ENCODE measurements at regions not wholly inside any gene's neighbourhood (a gene's known extent, or its start where the extent isn't known, plus 50 kb on each side); places are given as distances from the start of the nearest gene placed in this dataset.

DNA sequence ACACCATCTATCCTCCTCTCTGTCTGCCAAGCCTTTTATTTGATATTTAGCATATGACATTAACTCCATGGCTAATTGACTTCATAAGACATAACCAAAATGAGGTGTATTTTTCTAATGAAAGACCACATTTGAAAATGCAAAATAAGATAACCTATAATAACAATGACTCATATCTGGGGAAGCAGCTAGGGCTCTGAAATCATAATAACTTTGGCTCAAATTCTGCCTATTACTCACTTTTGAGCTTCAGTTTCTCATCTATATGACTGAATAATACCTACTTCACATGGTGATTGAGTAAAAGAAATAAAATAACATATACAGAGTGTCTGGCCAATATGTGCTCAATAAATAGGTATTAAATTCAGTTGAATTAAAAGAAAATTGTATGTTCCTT, 1419.8 kb upstream of the TENM4 start:
- peak; percentile 32 for DNase-seq (ENCODE audit: low read depth)

DNA sequence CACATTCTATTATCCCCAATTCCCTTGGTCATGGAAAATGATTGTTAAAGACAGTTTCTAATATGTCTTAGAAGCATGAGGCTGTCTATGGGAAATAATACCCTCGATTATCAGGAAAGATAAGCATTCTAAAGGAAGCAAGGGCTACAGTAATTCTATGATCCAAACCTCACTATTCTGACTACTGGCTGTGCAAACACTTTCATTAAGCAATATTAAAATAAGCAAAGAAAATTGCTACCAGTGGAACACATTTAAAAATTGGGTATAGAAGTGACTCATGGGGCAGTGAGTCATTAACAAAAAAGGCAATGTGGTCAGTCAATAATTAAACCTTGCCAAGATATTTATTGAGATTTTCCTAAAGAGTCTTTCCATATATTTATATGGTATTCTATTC, 1415.2 kb upstream of the TENM4 start:
- peak; percentile 67 for DNase-seq (ENCODE audit: low read depth)

DNA sequence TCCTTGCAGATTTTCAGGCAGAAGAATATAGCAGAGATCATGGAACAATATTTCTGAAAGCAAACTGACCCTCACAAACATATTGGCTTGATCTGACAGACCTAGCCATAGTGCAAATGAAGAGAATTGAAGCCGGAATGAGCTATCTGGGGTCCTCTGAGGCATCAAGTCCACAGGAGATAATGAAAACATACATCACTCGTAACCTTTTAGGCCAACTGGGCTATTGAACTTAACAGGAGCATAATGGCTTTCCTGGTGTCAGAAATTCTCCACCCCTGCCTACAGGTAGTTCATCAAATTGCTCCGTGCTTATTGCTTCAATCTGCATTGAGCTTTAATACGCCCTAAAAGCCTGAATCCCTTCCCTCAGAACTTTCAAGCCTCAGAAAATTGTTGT, 1414.6 kb upstream of the TENM4 start:
- no peak for DNase-seq (ENCODE audit: low read depth)

DNA sequence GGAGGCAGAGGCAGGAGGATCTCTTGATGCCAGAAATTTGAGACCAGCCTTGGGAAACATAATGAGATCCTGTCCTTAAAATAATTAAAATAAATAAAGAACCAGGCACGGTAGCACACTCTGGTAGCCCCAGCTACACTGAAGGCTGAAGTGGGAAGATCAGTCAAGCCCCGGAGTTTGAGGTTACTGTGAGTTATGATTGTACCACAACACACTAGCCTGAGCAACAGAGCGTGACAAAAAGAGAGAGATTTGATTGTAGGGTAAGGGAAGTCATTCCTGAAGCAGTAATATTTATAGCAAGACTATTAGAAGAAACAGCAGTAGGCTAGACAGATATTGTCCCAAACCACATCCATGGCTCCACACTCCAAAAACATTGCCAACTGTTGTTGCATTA, 1408.4 kb upstream of the TENM4 start:
- DNase-seq (ENCODE audit: low read depth): peak; percentile 27

DNA sequence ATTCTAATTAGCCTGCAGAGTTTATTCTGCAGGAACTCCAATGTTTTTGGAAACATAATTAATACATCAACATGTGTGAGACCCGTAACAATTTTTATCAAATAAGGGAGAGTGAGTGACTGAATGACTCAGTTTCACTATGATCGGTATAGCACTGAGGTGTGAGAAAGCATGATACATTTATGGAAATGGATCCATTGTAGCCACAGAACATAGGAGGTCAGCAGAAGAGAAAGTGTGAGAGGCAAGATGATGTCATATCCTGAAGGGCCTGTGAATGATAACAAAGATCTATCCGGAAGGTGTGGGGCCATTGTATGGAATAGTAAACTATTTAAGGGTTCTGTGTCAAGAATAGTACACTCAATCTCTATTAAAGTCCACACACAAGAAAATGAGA, 1406.1 kb upstream of the TENM4 start:
- no peak for DNase-seq (ENCODE audit: low read depth)

DNA sequence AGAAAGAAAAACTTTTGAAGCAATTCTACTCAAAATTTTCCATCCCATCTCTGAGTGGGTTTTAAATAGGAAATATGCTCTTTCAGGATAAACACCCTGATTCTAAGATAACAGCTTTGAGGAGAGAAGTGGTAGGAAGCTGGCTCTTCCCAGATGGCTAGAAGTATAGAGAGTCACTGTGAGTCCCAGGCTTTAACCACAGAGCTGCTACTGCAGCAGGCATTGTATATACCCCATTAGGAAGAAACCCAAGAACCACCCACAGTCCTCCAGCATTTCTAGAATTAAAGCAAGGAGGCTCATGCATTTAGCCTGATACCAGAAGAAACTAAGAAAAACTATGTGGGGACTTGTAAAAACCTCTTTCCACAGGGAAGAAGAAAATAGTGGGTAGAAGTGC, 1405.6 kb upstream of the TENM4 start:
- DNase-seq (ENCODE audit: low read depth): no peak

DNA sequence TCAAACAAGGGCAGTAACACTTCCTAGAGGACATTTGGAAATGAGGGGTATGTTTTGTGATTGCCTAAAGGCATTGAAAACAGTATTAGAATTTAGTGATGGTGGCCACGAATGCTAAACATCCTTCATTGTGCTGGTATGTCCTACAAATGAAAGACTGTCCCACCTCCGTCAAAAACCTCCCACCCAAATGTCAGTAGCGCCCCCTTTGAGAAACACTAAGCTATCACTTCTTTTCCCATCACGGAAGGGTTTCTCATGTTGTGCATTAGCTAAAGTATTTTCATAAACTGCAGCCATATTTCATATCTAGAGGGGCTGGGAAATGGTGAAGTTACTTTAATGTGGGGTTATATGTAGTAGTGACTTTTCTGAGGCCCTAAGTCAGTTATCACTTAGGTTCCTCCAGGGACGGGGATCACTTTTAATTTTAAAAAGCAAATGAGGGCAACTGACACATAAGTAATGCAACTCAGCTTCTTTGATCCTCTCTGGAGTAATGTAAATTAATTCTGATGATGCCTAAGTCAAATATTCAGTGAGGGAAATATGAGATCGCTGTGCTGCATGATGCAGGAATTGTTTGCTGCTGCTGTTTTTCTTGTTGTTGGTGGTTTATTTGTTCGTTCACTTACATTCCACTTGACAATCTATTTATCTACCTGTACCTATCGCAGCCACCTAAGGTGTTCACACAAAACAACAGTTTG, 1403.4 kb upstream of the TENM4 start:
- no peak for DNase-seq (ENCODE audit: low read depth)

DNA sequence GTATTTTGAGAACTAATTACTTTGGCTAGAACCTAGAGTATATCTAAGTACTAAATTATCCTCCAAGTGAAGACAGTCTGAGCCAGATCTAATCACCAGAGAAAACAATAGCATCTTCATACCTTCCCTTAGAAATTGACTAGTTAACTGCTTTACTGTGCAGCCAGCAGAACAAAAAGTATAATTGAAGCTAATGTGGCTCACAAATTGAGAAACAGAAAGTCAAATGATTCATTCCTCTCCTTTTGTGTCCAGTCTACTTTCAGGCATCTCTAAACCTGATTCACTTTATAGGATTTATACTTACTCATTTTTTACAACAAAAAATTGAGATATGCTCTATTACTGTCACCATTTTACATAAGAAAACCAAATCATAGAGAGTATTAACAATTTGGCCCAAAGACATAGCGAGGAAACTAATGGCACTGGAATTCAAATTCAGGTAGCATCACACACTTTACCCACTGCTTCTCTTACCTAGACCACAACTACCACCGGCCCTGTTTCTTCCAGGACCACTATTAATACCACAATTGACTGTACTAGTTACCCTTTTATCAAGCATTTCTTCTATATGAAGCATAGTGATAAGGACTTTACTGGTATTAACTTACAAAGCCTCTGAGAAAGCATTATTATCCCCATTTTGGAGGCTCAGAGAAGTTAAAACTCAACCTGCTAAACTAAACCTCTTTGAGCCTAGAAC, 1402.6 kb upstream of the TENM4 start:
- DNase-seq (ENCODE audit: low read depth): no peak

DNA sequence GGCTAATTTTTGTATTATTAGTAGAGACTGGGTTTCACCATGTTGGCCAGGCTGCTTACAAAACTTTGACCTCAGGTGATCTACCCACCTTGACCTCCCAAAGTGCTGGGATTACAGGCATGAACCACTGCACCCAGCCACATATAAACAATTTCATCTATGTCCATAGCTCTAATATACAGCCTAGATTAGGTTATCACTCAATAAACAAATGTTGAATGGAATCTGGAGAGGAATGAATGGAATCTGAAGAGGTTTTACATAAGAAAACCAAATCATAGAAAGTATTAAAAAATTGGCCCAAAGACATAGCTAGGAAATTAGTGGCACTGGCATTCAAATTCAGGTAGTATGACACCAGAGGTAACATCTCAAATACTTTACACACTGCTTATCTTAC, 1401.4 kb upstream of the TENM4 start:
- DNase-seq (ENCODE audit: low read depth): no peak

DNA sequence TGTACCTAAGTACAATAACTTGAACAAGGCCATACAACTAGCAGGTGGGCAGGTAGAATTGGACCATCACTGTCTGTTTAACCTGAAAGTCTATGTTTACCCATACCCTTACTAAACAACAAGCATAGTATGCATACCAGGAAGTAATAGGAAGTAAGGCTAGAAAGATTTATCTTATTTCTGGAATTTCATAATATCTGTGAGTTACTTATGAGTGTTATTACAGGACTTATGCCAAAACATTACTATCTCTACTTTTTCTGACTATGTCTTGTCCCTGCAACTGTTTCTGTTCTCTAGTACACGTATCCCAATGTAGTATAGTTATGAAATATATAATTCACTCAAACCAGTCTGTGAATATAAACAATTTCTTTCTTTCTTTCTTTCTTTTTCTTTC, 1400.8 kb upstream of the TENM4 start:
- no peak for DNase-seq (ENCODE audit: low read depth)

DNA sequence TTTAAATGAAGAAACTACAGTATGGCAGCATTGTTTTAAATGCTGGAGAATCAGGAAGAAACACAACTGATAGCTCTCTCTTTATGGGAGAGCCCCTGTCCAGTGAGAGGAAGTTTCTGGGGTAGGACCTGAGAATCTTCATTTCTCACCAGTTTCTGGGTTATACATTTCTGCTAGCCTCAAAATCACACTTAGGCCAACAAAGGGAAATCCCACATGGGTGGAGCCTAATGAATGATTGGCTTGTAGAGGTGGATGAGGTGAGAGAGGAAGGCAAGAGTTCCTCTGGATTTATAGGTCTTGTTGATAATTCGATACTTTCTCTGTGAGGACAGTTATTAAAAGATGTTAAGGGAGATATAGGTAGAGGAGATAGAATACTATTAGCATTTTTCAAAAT, 1397.3 kb upstream of the TENM4 start:
- no peak for DNase-seq (ENCODE audit: low read depth)

DNA sequence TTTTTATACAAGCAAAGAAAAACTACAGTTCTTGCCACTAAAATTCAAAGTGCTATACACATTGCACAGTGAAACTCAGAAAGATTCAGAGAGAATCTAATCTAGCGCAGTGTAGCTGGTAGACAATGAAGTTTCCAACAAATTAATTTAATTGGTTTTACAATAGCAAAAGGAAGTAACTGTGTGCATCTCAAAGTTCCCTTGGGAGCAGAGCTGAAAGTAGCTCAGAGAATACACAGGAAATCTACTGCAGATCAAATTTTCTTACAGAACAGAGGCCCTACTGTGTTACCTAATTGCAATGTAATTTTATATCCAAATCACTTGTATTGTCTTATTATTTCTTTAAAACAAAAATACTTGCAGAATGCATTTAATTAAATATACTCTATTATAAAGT, 1396.2 kb upstream of the TENM4 start:
- no peak for DNase-seq (ENCODE audit: low read depth)

DNA sequence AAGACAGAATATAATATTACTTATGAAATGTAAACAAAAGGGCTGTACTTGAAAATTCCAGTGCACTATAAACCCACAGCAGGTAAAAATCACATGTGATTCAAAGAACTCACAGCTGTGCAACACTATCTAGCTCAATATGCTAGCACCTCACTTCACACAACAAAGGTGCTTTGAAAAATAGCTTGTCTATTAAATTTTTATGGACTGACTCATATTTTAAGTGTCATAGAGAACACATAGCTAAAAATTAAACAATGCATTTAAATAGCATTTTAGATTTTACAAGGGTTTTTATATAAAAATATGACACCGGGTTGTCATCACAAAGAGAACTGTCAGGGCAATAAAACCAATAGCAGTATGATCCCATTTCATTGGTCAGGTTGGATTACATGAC, 1390.5 kb upstream of the TENM4 start:
- peak; percentile 18 for DNase-seq (ENCODE audit: low read depth)

DNA sequence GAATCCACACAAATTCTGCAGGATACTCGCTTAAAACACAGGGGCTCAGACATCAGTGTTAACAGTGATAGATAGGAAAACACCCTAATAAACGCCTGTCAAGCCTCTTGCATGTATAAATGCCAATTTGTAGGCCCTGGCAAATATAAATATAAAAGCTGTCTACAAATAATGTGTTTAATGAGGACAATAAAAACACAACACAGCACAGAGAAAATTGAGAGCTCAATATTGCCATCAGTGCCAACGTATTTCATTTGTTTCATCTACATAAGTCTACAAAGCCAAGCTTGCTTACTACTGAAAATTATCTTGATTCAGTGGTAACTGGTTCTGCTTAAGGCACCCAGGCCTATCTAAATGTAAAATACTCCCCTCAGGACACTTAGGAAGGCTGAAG, 1387.0 kb upstream of the TENM4 start:
- no peak for DNase-seq (ENCODE audit: low read depth)

DNA sequence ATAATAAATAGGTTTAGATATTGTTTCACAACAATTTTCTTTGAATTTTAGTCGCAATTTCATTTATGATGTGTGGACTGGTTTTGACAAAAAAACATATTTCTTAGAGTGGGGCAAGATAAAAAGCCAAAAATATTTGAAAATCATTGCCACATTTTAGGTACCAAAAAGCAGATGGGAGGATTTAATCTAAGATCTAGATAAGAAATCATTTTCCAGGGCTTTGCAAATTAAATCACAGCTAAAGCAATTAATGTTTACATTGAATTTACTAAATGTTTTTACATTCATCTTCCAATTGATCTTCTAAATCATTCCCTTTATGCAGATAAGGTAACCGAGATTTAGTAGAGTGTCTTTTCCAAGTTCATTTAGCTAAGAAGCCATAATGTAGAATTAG, 1386.0 kb upstream of the TENM4 start:
- DNase-seq (ENCODE audit: low read depth): no peak

DNA sequence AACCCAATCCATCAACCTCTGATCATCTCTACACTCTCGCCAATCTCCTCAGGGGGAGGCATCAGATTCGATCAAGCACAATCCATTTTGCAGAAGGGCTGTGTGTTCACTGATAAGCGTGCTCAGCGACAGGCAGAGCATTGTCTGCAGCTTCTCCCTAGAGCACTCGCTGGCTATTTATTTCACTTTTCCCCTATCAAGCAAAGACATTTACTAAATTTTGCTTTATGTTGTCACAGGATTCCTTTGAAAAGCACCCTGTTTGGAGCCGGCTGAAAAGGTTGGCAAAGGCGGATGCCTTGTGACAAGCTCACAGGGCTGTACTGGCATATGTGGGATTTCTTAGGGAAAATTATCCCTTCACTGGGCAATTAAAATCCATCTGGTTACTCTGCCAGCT, 1381.5 kb upstream of the TENM4 start:
- no peak for DNase-seq (ENCODE audit: low read depth)

DNA sequence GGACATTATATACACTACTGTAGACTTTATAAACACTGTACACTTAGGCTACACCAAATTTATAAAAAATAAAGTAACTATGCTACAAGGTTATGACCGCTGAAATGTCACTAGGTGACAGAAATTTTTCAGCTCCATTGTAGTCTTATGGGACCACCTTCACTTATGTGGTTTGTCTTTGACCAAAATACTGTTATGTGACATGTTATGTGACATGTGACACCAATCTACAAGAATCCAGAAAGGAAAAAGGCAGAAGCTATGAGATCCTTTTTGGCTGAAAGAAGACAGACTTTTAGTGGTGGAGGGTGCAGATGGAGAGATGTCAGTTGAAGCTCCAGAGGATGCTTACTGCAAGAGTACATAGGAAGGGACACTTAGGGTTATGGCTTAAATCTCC, 1378.4 kb upstream of the TENM4 start:
- no peak for DNase-seq (ENCODE audit: low read depth)

DNA sequence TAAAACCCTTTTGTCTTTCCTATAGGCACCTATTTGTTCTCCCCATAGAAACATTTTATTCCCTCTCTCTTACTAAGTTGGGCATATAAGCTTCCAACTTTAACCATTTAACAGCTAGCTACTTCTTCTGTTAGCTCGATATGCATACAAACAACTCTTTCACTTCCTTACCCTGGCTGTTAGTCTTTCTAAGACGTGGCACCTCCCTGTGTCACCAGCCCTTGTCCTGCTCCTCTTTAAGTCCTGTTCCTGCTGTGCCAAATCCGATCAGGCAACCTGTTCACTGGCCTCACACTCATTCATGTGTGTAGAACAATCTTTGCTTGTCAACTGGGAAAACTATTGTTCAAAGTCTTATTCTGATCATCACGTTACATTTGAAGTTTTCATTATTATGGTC, 1376.1 kb upstream of the TENM4 start:
- DNase-seq (ENCODE audit: low read depth): no peak

DNA sequence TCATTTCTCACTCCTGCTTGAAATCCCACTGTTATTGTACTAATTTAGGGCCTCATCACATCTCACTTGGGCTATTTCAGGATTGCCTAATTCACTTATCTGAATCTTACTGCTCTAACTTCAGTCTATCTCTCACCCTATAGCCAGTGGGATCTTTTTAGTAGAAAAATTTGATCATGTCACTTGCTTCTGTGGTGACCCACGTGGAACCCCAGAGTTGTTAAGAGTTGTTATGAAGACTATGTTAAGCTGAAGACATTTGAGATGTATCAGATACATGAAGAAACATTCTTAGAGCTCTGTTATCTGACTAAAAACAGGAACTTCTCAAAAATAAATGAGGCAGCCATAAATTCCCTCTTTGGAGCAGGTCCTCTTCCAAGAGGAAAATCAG, 1375.6 kb upstream of the TENM4 start:
- DNase-seq (ENCODE audit: low read depth): no peak

DNA sequence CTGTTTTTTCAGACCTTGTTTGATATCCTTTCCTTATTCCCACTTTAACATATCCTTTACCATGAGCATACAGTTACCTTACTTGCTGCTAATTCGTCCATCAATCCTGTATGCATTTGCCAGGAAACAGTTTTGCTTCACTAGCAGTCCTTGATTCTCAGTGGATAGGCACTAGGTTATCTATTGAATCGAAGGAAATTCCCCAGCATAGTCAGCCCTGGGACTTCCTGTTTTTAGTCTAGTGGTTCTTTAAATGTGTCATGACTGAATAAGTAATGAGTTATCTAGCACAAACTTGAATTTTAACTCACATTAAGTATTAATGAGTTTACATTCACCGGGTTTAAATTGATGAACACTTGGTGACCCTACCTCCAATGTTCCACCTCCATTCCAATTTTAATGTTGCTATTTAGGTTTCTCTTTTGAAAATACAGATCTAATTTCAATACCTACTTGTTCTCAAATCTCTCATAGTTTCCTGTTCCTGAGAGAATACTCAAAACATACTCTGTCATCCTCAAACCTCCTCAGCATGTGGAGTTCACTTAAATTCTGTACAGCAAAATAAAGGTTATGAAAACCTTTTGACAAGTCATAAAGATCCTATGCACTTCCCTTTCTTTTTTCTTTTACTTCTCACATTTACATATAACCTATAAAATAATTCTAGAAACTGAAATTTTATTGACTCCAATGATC, 1375.1 kb upstream of the TENM4 start:
- peak; percentile 31 for DNase-seq (ENCODE audit: low read depth)

DNA sequence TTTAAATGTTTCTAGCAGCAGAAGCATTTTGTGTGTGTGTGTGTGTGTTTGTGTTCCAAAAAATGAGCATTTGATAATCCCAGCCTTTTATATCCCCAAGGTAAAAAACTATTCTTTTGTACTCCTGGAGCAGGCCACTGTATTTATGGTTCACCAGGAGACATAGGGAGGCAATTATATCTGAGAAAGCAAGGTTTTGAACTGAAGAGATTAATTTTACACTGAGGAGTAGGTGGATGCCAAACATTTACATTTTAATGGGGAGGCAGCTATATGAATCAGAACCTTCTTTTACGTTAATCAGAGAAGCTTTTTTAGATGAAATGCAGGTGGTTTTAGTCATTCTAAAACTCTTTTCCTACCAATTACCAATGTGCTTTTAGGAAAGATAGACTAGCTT, 1374.0 kb upstream of the TENM4 start:
- DNase-seq (ENCODE audit: low read depth): no peak

DNA sequence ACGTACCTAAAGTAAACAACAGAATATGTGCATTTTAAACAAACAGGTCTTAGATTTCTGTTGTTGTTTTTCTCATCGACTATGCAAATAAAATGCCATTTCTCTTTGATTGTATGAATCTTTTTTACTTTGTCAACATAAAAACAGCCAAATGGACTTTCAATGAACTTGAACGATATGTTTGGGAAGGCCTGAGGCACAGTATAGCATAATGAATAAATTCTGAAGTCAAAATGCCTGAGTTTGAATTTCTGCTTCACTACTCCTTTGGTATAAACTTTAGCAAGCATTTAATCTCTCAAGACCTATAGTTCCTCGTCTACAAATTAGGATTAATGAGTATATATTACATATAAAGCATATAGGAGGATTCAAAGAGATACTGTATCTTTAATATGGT, 1369.9 kb upstream of the TENM4 start:
- no peak for DNase-seq (ENCODE audit: low read depth)

DNA sequence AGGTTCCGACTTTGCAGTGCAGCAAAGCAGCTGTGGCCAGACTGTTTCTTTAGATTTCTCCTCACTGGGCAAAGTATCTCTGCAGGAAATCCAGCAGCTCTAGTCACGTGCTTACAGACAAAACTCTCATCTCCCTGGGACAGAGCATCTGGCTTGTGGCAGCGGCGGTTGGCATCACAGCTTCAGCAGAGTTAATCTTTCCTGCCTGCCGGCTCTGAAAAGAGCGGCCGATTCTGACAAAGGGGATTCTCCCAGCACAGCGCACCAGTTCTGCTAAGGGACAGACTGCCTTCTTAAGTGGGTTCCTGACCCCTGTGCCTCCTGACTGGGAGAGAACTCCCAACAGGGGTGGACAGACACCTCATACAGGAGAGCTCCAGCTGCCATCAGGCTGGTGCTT, 1357.3 kb upstream of the TENM4 start:
- DNase-seq (ENCODE audit: low read depth): no peak
